GM19099 (cell line): ENCODE measurements at regions not wholly inside any gene's neighbourhood (a gene's known extent, or its start where the extent isn't known, plus 50 kb on each side); places are given as distances from the start of the nearest gene placed in this dataset.

Experiments
- POLR2A ChIP-seq: IDR thresholded peaks from 3 replicates; pipeline ENCODE4 v1.6.1; 2011; ENCODE audit warnings: low read depth; ENCODE audit not compliant: insufficient read length; ENCODE audit errors: extremely low read depth

DNA sequence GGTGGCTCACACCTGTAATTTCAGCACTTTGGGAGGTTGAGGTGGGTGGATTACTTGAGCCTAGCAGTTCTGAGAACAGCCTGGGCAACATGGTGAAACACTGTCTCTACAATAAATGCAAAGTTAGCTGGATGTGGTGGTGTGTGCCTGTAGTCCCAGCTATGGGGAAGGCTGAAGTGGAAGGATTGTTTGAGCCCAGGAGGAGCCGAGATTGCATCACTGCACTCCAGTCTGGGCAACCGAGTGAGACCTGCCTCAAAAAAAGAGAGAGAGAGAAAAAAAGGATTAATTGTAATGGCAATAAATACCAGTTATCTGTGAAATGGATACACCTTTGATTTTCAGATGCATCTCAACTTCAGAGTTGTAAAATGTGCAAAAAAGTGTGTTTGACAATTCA, 58.8 kb downstream of the SPRY1 start:
- TF ChIP-seq POLR2A: no peak

DNA sequence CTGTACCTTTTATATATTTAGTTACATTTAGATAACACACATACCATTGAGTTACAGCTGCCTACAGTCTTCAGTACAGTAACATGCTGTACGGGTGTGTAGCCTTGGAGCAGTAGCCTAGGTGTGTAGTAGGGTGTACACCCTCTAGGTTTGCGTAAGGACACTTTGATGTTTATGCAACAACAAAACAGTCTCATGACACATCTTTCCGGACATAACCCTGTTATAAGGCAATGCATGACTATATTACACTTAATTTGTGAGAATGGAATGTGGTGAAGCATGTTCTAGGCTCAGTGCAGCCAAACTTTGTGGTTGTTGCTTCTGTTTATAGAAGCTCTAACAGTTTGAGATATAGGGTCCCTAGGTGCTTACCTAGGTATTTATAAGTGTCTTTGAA, 65.4 kb downstream of the SPRY1 start:
- TF ChIP-seq POLR2A: no peak

DNA sequence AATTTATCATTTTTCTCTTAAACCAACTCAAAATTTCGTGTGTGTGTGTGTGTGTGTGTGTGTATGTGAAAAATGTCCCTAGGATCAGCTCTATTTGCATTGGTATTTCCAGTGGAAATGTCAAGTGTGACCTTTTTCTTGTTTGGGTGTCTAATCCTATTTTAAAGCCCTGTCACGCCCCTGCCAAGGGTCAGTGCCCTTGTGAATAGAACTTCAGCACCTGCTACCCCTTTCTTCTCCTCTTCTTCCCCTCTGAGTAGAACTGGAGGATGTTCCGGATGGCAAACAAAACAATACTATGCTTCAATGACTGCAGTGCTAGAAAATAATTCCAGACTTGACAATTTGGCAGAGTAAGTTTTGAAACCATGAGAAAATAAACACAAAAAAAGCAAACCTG, 67.3 kb downstream of the SPRY1 start:
- no peak for TF ChIP-seq POLR2A

DNA sequence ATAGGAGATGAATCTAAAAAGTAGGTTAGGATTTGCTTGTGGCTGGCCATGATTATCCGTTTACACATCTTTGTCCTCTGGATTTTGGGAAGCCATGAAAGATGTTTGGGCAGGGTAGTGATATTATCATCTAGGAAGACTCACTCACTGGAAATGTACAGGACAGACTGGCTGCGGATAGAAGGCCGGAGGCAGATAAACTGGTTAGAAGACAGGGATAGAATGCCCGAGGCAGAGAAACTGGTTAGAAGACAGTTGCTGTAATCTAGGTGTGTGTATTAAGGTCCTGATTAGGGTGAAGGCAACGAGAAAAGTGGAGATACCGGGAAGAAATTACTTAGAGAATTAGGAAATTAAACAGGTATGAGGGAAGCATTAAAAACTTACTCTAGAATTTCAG, 68.8 kb downstream of the SPRY1 start:
- no peak for TF ChIP-seq POLR2A

DNA sequence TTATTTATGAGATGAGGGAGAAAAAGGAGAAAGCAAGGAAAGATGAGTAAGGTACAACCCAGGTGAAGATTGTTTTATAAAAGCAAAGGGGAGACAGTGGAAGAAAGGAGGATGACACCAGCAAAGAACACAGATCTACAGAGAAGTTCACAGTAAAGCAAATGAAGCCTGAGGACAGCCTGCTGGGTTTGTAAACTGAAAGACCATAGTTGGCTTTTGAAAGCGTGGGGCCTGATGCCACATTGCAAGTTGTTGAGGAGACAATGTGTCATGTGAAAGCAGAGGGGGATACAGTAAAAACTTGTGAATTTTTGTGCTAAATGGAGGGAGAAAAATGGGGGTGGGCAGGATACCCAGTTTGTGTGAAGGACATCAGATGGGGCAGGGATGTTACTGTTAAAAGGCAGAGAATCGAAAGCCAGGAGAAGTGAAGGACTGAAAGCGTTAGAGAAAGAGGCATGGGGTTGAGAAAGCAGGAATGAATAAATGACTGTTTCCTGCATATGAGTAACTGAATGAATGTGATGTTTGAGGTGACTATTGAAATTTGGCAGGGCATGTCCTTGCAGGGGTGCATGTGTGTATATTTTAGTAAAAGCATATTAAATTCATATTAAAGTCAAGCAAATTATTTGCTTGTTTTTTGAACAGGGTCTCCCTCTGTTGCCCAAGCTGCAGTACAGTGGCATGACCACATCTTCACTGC, 69.6 kb downstream of the SPRY1 start:
- no peak for TF ChIP-seq POLR2A

DNA sequence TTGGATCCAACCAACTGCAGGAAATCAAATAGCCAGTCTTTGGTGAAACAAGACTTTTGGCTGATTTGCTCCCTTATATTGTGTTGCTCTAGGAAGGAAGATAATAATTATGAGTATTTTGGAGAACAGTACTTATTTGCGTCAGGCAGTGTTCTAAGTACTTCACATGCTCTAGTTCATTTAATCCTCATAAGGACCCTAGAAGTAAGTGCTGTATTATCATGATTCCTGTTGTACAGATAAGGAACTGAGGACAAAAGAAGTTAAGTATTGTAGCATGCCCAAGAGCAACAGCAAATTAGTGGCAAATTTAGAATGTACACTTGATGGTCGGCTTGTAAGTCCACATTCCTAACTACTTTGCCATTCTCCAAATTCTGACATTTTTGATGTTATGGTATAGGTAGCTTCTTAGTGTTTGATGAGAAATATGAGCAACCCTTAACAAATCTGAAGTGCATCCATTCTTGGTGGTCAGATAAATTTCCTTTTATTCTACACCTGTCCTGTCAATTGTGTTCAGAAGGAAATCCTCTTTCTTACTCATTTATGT, 72.0 kb downstream of the SPRY1 start:
- TF ChIP-seq POLR2A: no peak

DNA sequence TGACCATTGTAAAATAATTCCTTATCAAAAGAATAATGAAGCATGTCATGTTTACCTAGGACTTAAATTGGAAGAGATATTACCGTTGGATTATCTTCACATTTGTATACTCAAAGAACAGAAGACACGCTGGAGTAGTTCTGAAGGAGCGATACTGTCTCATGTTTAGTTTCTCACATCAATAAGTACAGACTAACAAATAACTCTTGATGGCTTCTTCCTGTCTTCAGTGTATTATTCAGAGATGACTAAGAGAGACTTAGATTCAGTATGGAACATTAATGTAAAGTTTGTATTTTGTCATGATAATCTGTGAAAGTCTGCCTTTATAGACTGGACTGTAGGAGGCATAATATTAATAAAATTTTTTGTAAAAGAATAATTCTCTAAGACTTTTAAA, 72.7 kb downstream of the SPRY1 start:
- TF ChIP-seq POLR2A: no peak

DNA sequence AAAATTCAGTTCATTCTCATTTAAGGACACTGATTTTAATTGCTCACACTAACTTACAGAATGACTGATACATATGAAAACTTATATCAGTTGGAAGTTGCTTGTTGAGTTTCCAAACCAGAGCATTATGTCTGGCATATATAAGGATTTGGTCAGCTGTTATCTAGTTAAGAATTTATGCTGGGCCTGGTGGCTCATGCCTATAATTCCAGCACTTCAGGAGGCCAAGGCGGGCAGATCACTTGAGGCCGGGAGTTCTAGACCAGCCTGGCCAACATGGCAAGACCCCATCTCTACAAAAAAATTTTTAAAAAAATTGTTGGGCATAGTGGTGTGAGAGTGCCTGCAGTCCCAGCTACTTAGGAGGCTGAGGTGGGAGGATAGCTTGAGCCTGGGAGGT, 73.1 kb downstream of the SPRY1 start:
- no peak for TF ChIP-seq POLR2A

DNA sequence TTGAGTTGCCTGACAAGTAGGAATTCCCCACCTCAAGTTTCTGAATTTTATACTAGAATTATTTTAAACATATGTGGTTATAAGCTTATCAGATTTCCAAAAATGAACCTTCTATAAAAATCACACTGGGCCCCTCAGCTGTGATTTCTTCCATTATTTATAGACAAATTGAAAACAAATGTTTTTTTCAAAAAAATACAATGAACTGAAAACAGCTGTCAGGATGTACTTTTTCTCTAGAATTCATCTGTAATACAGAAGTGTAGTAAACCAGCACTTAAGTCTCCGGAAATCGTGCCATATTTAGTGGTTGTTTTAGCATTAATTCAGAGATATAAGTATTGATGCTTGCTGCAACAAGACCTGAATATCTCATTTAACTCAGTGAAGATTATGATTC, 74.0 kb downstream of the SPRY1 start:
- TF ChIP-seq POLR2A: no peak

DNA sequence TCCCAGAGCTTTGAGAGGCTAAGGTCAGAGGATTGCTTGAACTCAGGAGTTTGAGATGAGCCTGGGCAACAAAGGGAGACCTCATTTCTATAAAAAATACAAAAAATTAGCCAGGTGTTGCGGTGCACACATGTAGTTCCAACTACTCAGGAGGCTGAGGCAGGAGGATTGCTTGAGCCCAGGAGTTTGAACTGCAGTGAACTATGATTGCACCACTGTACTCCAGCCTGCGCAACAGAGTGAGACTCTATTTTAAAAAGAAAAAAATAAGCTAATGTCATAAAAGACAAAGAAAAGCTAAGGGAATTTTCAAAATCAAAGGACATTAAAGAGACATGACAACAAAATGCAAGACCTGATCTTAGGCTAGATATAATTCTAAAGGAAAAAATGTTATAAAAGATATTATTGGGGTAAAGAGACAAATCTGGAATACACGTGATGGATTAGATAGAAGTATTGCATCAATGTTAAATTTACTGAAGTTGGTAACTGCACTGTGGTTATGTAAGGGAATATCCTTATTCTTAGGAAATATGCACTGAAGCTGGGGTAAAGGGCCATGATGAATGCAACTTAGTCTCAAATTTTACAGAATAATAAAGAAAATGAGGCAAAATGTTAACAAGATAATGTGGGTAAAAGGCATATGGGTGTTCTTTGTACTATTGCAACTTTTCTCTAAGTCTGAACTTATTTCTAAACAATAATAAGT, 75.2 kb downstream of the SPRY1 start:
- TF ChIP-seq POLR2A: no peak

DNA sequence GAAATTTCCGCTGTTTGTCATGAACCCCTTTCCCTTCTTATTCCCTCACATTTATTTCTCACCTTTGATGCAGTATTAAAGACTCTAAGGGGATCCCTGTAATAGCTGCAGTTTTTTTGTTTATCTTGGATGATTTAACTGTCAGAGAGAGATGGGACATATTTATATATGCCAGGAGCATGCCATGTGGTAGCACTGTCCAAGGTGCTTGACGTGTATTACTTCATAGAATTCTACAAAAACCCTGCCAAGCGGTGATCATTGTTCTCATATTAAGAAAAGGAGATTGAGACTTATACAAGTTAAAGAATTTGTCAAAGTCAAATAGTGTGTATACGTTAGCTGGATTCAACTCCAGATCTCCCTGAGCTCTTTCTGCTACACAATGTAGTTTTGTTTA, 78.2 kb downstream of the SPRY1 start:
- no peak for TF ChIP-seq POLR2A

DNA sequence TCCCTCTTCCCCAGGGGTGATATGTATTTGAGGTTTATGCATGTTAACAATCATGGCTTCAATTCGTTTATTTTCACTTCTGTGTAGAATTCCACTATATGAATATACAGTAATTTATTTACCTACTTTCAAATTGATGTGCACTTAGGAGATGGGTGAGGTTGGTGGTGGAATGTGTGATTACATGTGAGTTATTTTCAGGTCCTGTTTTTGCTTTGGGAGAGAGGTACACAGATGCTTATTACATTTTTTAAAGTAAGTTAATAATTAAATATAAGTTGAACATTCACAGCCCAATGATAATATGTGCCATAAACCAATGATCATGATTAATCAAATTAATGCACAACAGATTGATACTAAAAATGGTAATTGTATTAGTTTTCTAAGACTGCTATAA, 79.5 kb downstream of the SPRY1 start:
- no peak for TF ChIP-seq POLR2A

DNA sequence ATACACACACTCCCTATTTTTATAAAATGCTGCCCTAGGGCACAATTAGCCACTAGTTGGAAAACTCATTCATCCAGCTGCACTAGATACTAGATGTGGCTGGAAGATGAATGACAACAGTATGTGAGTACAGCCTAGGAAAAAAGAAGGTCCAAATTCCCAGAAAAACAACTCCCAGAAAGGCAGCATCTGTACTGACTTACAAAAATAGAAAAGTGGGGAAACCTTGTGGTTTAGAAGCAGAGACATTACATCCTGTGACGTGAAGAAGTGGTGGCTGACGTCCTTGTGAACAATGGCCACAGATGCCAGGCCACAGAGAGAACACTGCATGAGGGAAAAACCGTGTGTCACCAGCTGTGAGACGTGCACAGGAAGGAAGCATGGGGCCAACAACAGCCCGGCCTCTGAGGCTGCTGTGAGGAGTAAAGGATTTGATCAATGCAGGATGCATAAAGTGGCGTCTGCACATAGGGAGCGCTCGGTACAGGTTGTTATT, 81.2 kb downstream of the SPRY1 start:
- TF ChIP-seq POLR2A: no peak

DNA sequence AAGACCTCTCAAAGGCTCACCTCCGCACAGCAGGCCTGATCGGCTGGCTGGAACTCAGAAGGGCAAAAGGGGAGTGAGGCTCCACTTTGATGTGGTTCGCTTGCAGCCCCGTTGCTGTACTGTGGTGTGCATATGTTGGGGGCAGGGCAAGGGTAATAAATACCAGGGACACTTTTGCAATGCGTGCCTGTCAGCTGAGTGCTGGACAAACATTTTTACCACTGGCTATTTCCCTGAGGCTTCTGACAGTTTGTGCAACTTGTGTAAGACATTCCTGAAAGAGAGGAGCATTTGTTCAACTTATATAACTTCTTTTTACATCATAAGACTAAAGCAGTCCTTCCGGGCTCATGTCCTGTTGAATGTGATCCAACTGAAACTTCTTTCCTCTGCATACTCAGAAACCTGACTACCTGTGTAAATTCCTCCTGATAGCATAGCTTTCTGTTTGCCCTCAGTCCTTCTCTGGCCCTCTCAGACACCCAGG, 82.3 kb downstream of the SPRY1 start:
- no peak for TF ChIP-seq POLR2A

DNA sequence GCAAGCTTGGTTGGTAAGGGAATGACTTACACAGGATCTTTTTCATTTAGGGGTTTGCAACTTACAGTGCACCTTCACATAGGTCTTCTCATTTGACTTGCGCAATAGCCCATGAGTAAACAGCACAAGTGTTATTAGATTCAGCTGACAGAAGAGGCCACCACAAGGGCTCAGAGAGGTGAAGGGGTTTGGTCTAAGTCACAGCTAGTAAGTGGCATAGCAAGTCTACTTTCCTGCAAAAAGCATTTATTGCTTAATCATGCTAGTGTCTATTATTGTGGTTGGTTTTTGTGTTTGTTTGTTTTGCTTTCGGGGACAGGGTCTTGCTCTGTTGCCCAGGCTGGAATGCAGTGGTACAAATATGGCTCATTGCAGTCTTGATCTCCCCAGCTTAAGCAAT, 83.3 kb downstream of the SPRY1 start:
- no peak for TF ChIP-seq POLR2A

DNA sequence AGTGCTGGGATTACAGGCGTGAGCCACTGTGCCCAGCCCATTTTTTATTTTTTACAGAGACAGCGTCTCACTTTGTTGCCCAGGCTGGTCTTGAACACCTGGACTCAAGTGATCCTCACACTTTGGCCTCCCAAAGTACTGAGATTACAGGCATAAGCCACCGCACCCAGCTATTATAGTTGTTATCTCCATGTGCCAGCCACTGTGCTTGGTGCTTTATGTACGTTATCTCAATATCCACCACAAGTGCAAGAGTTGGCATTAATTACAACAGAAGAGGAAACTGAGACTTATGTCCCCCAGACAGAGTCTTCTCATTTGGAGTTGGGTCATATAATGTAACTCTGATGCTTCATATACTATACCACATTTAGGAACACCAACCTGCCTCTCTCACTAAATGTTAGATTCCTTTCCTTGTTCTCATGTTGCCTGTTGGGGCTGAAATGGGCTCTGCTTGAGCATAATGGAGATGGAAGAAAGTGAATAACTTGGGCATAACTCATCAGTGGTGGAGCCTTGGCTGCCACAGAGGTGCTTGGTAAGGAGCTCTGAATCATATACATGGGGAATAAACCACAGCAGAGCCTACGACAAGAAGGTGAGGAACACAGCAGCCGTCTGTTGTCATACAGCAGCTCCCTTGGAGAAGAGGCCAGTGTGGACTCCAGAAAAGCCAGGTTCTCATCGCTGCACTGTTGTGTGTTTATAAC, 84.3 kb downstream of the SPRY1 start:
- TF ChIP-seq POLR2A: no peak

DNA sequence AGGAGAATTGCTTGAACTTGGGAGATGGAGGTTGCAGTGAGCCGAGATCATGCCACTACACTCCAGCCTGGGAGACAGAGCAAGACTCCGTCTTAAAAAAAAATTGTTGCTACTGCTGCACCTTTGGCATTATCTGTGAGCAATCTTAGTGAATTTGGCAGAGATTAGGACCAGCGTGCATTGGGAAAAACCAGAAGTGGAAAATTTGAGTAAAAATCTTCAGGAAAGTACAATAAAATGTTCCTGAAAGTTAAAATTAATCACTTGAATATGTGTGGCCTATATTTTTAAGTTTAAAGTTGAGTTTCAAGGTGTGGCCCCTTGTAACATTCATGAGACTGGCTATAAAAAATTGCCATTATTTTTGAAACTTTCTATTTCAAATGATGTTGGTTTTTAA, 85.1 kb downstream of the SPRY1 start:
- TF ChIP-seq POLR2A: no peak
